OCI-LY3 (cell line): ENCODE measurements at regions not wholly inside any gene's neighbourhood (a gene's known extent, or its start where the extent isn't known, plus 50 kb on each side); places are given as distances from the start of the nearest gene placed in this dataset.

Experiments used
- H2AFZ ChIP-seq: fragments of 200-600, 300-600 bp; shearing (Covaris generic); 2 replicates; pipeline ENCODE4 v1.6.0; 2014; ENCODE audit warnings: antibody characterized with exemption, low read depth, low read length
- H3K27ac ChIP-seq: fragments of 200-600, 300-600 bp; sonication (generic); 2 replicates; pipeline ENCODE4 v1.5.1; 2014; ENCODE audit warnings: mild to moderate bottlenecking, low read length, moderate library complexity, mixed read lengths
- H3K27me3 ChIP-seq: fragments of 200-600, 300-600 bp; sonication (generic); 2 replicates; pipeline ENCODE4 v1.6.1; 2014; ENCODE audit warnings: low read depth, low read length, mixed read lengths
- H3K36me3 ChIP-seq: fragments of 200-600, 300-600 bp; sonication (generic); replicated peaks from 2 replicates; pipeline ENCODE3; 2014; ENCODE audit warnings: low read depth, low read length, mixed read lengths
- H3K4me1 ChIP-seq: fragments of 300-600, 200-600 bp; sonication (generic); 2 replicates; pipeline ENCODE4 v1.6.1; 2014; ENCODE audit warnings: low read length, mixed read lengths
- H3K4me2 ChIP-seq: fragments of 200-600, 300-600 bp; sonication (generic); 2 replicates; pipeline ENCODE4 v1.6.1; 2014; ENCODE audit warnings: low read length, mixed read lengths
- H3K4me3 ChIP-seq: fragments of 300-600, 200-600 bp; sonication (generic); 2 replicates; pipeline ENCODE4 v1.5.1; 2014; ENCODE audit warnings: antibody characterized with exemption, mild to moderate bottlenecking, low read length, moderate library complexity
- H3K79me2 ChIP-seq: fragments of 300-600, 200-600 bp; shearing (Covaris generic); 2 replicates; pipeline ENCODE4 v1.6.1; 2014; ENCODE audit warnings: mild to moderate bottlenecking, low read length, mixed read lengths
- H3K9ac ChIP-seq: fragments of 300-600, 200-600 bp; shearing (Covaris generic); 2 replicates; pipeline ENCODE4 v1.6.0; 2014; ENCODE audit warnings: mild to moderate bottlenecking, low read length, moderate library complexity
- H3K9me3 ChIP-seq: fragments of 200-600, 300-600 bp; shearing (Covaris generic); 2 replicates; pipeline ENCODE4 v1.6.1; 2014; ENCODE audit warnings: low read length, mixed read lengths; ENCODE audit not compliant: insufficient read depth
- H4K20me1 ChIP-seq: fragments of 200-600, 300-600 bp; sonication (generic); 2 replicates; pipeline ENCODE4 v1.6.1; 2016; ENCODE audit warnings: low read length, mixed read lengths; ENCODE audit not compliant: insufficient read depth
- CTCF ChIP-seq: fragments of 200-600, 300-600 bp; sonication (generic); IDR thresholded peaks from 2 replicates; pipeline ENCODE4 v1.5.1; 2014; ENCODE audit warnings: antibody characterized with exemption, low read length, low read depth
- EZH2phosphoT487 ChIP-seq: fragments of 200-600 bp; shearing (Covaris generic); IDR thresholded peaks from 2 replicates; pipeline ENCODE4 v1.6.1; 2018; ENCODE audit warnings: antibody characterized with exemption, mixed run types, low read depth

GRCh38 chr14:97329701-97330100, 532.5 kb downstream of the VRK1 start:
- TF ChIP-seq EZH2phosphoT487: no peak
- TF ChIP-seq CTCF: no peak
- H2AFZ ChIP-seq: no peak overlapping the region
- no peak overlapping the region for H3K4me3 ChIP-seq
- H3K4me2 ChIP-seq: no peak overlapping the region
- no peaks in the 10 kb centered on the region for H3K27me3 ChIP-seq
- no peak overlapping the region for H3K27ac ChIP-seq
- H3K9ac ChIP-seq: no peak overlapping the region
- H3K9me3 ChIP-seq: no peaks in the 10 kb centered on the region
- H3K79me2 ChIP-seq: no peaks in the 10 kb centered on the region
- no peaks in the 10 kb centered on the region for H3K36me3 ChIP-seq
- no peaks in the 10 kb centered on the region for H4K20me1 ChIP-seq
- H3K4me1 ChIP-seq: no peaks in the 10 kb centered on the region

- no peak overlapping the region for H2AFZ ChIP-seq
- no peak for TF ChIP-seq EZH2phosphoT487
- H3K4me2 ChIP-seq: no peak overlapping the region
- no peak overlapping the region for H3K4me3 ChIP-seq
- no peaks in the 10 kb centered on the region for H3K27me3 ChIP-seq
- H3K79me2 ChIP-seq: no peaks in the 10 kb centered on the region
- no peaks in the 10 kb centered on the region for H3K4me1 ChIP-seq
- H3K9me3 ChIP-seq: no peaks in the 10 kb centered on the region
- no peaks in the 10 kb centered on the region for H4K20me1 ChIP-seq
- H3K9ac ChIP-seq: no peak overlapping the region
- no peak overlapping the region for H3K27ac ChIP-seq
- H3K36me3 ChIP-seq: no peaks in the 10 kb centered on the region
Measured at GRCh38 chr14:97331058-97331457, 533.9 kb downstream of the VRK1 start.

- TF ChIP-seq CTCF: no peak
- no peak for TF ChIP-seq EZH2phosphoT487
- Histone ChIP-seq H3K9me3 (no peaks in the 10 kb centered on the region), H3K27me3 (no peaks in the 10 kb centered on the region), H3K4me3 (no peak overlapping the region), H2AFZ (no peak overlapping the region), H3K27ac (no peak overlapping the region), H3K4me1 (no peaks in the 10 kb centered on the region), H3K9ac (no peak overlapping the region), H3K4me2 (no peak overlapping the region), H3K36me3 (no peaks in the 10 kb centered on the region), H3K79me2 (no peaks in the 10 kb centered on the region), H4K20me1 (no peaks in the 10 kb centered on the region)
Measured at GRCh38 chr14:97331526-97331925, 534.3 kb downstream of the VRK1 start.

GRCh38 chr14:97336179-97336578, 539.0 kb downstream of the VRK1 start:
- no peak overlapping the region for H2AFZ ChIP-seq
- no peaks in the 10 kb centered on the region for H3K36me3 ChIP-seq
- no peaks in the 10 kb centered on the region for H3K27me3 ChIP-seq
- no peak overlapping the region for H3K27ac ChIP-seq
- no peak overlapping the region for H3K4me3 ChIP-seq
- H4K20me1 ChIP-seq: no peaks in the 10 kb centered on the region
- H3K9ac ChIP-seq: no peak overlapping the region
- no peak for TF ChIP-seq EZH2phosphoT487
- TF ChIP-seq CTCF: no peak
- H3K9me3 ChIP-seq: no peaks in the 10 kb centered on the region
- H3K79me2 ChIP-seq: no peaks in the 10 kb centered on the region
- H3K4me2 ChIP-seq: no peak overlapping the region
- no peaks in the 10 kb centered on the region for H3K4me1 ChIP-seq

- Histone ChIP-seq H3K4me3 (no peak overlapping the region), H4K20me1 (no peaks in the 10 kb centered on the region), H3K79me2 (no peaks in the 10 kb centered on the region), H3K27me3 (no peaks in the 10 kb centered on the region), H3K9ac (no peak overlapping the region), H3K9me3 (no peaks in the 10 kb centered on the region), H3K4me2 (no peak overlapping the region), H2AFZ (no peak overlapping the region), H3K27ac (no peak overlapping the region), H3K36me3 (no peaks in the 10 kb centered on the region), H3K4me1 (no peaks in the 10 kb centered on the region)
- TF ChIP-seq EZH2phosphoT487: no peak
- no peak for TF ChIP-seq CTCF
Measured at GRCh38 chr14:97336816-97337215, 539.6 kb downstream of the VRK1 start.
